HL-60 (cell line): ENCODE measurements at regions not wholly inside any gene's neighbourhood (a gene's known extent, or its start where the extent isn't known, plus 50 kb on each side); places are given as distances from the start of the nearest gene placed in this dataset.

Source experiments
- DNase-seq, 2 experiments: peaks; one replicate each; pipeline ENCODE4 v3.0.0-alpha.2; 2010 to 2020; ENCODE audit warnings: low read depth in 1 of 2, low spot score in 1 of 2
- H3K27ac ChIP-seq: fragments of 250-450 bp; sonication (Bioruptor Pico); replicated peaks from 2 replicates; pipeline ENCODE4 v1.5.1; 2020; ENCODE audit warnings: mild to moderate bottlenecking, moderate library complexity
- H3K27me3 ChIP-seq: fragments of 250-450 bp; sonication (Bioruptor Pico); 2 replicates; pipeline ENCODE4 v1.5.1; 2021; ENCODE audit warnings: mild to moderate bottlenecking, moderate library complexity; ENCODE audit not compliant: insufficient read depth, poor library complexity, severe bottlenecking
- H3K4me3 ChIP-seq: replicated peaks from 2 replicates; pipeline ENCODE4 v1.5.1; 2011; ENCODE audit warnings: mild to moderate bottlenecking, control low read depth, low read length; ENCODE audit not compliant: insufficient read depth
- CTCF ChIP-seq: IDR thresholded peaks from one replicate; pipeline ENCODE4 v1.5.1; 2011; ENCODE audit warnings: low read length, control low read depth, inconsistent platforms; ENCODE audit not compliant: insufficient read depth
- GABPA ChIP-seq: IDR thresholded peaks from 2 replicates; pipeline ENCODE4 v1.6.1; 2012; ENCODE audit warnings: low read depth
- POLR2AphosphoS5 ChIP-seq: IDR thresholded peaks from 2 replicates; pipeline ENCODE4 v1.6.1; 2012; ENCODE audit warnings: low read depth
- REST ChIP-seq: IDR thresholded peaks from 2 replicates; pipeline ENCODE4 v1.6.1; 2012; ENCODE audit warnings: low read depth; ENCODE audit not compliant: insufficient replicate concordance
- SPI1 ChIP-seq: IDR thresholded peaks from 2 replicates; pipeline ENCODE4 v1.6.1; 2012; ENCODE audit warnings: low read depth, mild to moderate bottlenecking, borderline replicate concordance

- Histone ChIP-seq H3K4me3 (no peak overlapping the region), H3K27ac (no peak overlapping the region), H3K27me3 (no peaks in the 10 kb centered on the region)
- no peak for DNase-seq
- TF ChIP-seq SPI1: no peak
- no peak for TF ChIP-seq POLR2AphosphoS5
- TF ChIP-seq GABPA: no peak
- TF ChIP-seq REST: no peak
- no peak for TF ChIP-seq CTCF
Observed at GRCh38 chr7:8822595-8822994, 389.2 kb downstream of the NXPH1 start.

GRCh38 chr7:8823486-8823885 is 390.1 kb downstream of the NXPH1 start:
- DNase-seq: no peak
- TF ChIP-seq REST: no peak
- TF ChIP-seq POLR2AphosphoS5: no peak

GRCh38 chr7:8827329-8827728 is 393.9 kb downstream of the NXPH1 start:
- no peak overlapping the region for H3K4me3 ChIP-seq
- H3K27me3 ChIP-seq: no peaks in the 10 kb centered on the region
- DNase-seq: no peak
- H3K27ac ChIP-seq: no peak overlapping the region
- TF ChIP-seq REST: no peak
- no peak for TF ChIP-seq GABPA
- TF ChIP-seq SPI1: no peak
- no peak for TF ChIP-seq CTCF
- no peak for TF ChIP-seq POLR2AphosphoS5

More at GRCh38 chr7:8823486-8823885, 390.1 kb downstream of the NXPH1 start:
- no peak overlapping the region for H3K27ac ChIP-seq
- no peaks in the 10 kb centered on the region for H3K27me3 ChIP-seq
- H3K4me3 ChIP-seq: no peak overlapping the region

- H3K27ac ChIP-seq: no peak overlapping the region
- DNase-seq: no peak
- no peak overlapping the region for H3K4me3 ChIP-seq
- TF ChIP-seq CTCF (no peak), GABPA (no peak), POLR2AphosphoS5 (no peak), SPI1 (no peak), REST (no peak)
- H3K27me3 ChIP-seq: no peaks in the 10 kb centered on the region
Observed at GRCh38 chr7:8829100-8829499, 395.7 kb downstream of the NXPH1 start.
